GM12864 (cell line): ENCODE measurements at regions not wholly inside any gene's neighbourhood (a gene's known extent, or its start where the extent isn't known, plus 50 kb on each side); places are given as distances from the start of the nearest gene placed in this dataset.

Experiments
- DNase-seq: peaks from one replicate; pipeline ENCODE4 v3.0.0-alpha.2; 2011; ENCODE audit warnings: low read depth
- H3K4me3 ChIP-seq: 2 replicates; pipeline ENCODE4 v1.5.1; 2011; ENCODE audit warnings: mild to moderate bottlenecking, low read depth, low read length, control low read depth
- TF ChIP-seq, protein P1 (sequence below): IDR thresholded peaks from 2 replicates; pipeline ENCODE4 v1.5.1; 2011; ENCODE audit warnings: low read depth, mild to moderate bottlenecking, moderate library complexity, low read length, control low read depth, inconsistent platforms; ENCODE audit errors: missing control alignments

- no peak for DNase-seq
- TF ChIP-seq, protein P1, sequence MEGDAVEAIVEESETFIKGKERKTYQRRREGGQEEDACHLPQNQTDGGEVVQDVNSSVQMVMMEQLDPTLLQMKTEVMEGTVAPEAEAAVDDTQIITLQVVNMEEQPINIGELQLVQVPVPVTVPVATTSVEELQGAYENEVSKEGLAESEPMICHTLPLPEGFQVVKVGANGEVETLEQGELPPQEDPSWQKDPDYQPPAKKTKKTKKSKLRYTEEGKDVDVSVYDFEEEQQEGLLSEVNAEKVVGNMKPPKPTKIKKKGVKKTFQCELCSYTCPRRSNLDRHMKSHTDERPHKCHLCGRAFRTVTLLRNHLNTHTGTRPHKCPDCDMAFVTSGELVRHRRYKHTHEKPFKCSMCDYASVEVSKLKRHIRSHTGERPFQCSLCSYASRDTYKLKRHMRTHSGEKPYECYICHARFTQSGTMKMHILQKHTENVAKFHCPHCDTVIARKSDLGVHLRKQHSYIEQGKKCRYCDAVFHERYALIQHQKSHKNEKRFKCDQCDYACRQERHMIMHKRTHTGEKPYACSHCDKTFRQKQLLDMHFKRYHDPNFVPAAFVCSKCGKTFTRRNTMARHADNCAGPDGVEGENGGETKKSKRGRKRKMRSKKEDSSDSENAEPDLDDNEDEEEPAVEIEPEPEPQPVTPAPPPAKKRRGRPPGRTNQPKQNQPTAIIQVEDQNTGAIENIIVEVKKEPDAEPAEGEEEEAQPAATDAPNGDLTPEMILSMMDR = no peak
- H3K4me3 ChIP-seq = no peak overlapping the region
Measured at GRCh38 chr6:66838764-66839163, 1131.7 kb upstream of the EYS start.

DNA sequence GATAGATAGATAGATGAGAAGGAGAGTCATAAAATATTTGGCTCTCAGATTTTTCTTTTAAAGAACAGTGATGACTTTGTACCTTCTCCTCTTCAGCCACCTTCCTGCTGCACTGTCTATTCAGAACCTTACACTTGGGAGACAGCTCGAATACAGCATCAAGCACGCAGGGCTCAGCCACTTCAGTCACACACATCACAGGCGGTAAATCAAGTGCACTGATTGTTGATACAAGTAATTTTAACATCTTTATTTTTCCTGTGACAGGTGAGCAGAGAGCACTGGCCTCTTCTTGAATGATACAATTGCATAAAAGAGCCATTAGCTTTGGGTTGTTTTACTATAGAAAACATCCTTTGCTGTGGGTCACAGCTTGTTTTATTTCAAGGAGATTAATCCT lies 1118.5 kb upstream of the EYS start:
- H3K4me3 ChIP-seq = no peak overlapping the region
- TF ChIP-seq, protein P1 = no peak
- no peak for DNase-seq

- no peak overlapping the region for H3K4me3 ChIP-seq
- TF ChIP-seq, protein P1 = no peak
- no peak for DNase-seq
Measured at GRCh38 chr6:66814156-66814555, 1107.1 kb upstream of the EYS start.

GRCh38 chr6:66808771-66809170 lies 1101.7 kb upstream of the EYS start:
- TF ChIP-seq, protein P1 = no peak
- no peak for DNase-seq
- no peak overlapping the region for H3K4me3 ChIP-seq

- DNase-seq = no peak
- TF ChIP-seq, protein P1 = no peak
- H3K4me3 ChIP-seq = no peak overlapping the region
Measured at GRCh38 chr6:66796987-66797386, 1090.0 kb upstream of the EYS start.

GRCh38 chr6:66788579-66788978 lies 1081.6 kb upstream of the EYS start:
- no peak overlapping the region for H3K4me3 ChIP-seq
- no peak for DNase-seq
- TF ChIP-seq, protein P1 = no peak

GRCh38 chr6:66772800-66773199 lies 1065.8 kb upstream of the EYS start:
- H3K4me3 ChIP-seq = no peak overlapping the region
- TF ChIP-seq, protein P1 = no peak
- DNase-seq = no peak
